NCI-H774 (cell line): ENCODE measurements at regions not wholly inside any gene's neighbourhood (a gene's known extent, or its start where the extent isn't known, plus 50 kb on each side); places are given as distances from the start of the nearest gene placed in this dataset.
"Not testable (repeated sequence)": the region's sequence is repeated elsewhere in the genome, so short reads cannot be mapped to it uniquely, and the experiment has no call there.

Experiments used
- DNase-seq: peaks from one replicate; lab custom pipeline; 2025; lab: John Stamatoyannopoulos, UW

GRCh38 chr1:234845097-234845660 lies 235.2 kb upstream of the IRF2BP2 start:
- DNase-seq: no peak

GRCh38 chr1:234844479-234845031 lies 234.6 kb upstream of the IRF2BP2 start:
- no peak for DNase-seq

- DNase-seq: no peak
These were observed 234.0 kb upstream of the IRF2BP2 start for GRCh38 chr1:234843946-234844345.

DNA sequence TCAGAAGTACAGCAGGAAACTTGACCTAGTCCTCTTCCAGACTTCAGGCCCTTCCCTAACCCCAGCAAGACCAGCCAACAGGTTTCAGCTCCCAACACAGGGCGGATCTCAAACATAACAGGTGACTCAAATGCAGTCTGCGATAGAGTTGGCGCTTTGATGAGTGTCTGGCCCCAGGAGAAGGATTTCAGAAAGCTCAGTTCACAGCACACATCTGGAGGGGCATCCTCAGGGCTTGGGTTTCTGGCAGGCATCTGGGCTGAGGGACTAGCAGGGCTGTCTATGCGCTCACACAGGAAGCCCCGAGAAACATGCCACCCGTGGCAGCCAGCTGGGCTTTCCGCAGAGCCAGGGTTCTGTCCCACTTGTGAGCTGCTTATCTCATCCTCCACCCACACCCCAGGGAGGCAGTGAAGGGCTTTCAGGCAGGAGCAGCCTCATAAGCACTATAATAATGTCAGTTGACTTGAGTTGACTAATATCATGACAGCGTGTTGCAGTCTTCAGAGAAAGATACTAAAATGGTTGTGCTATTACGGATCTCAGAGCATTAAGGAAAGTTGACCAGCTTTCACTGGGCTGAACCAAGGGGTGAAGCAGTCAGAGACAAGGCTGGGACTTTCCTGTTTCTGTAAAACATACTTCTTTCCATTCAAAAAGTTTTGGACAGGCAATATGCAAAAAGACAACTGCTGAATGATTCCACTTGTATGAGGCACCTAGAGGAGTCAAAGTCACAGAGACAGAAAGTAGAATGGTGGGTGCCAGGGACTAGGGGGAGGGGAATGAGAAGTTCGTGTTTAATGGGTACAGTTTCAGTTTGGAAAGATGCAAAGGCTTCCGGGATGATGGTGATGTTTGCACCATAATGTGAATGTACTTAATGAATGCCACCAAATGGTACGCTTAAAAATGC lies 233.0 kb upstream of the IRF2BP2 start:
- no peak for DNase-seq

DNA sequence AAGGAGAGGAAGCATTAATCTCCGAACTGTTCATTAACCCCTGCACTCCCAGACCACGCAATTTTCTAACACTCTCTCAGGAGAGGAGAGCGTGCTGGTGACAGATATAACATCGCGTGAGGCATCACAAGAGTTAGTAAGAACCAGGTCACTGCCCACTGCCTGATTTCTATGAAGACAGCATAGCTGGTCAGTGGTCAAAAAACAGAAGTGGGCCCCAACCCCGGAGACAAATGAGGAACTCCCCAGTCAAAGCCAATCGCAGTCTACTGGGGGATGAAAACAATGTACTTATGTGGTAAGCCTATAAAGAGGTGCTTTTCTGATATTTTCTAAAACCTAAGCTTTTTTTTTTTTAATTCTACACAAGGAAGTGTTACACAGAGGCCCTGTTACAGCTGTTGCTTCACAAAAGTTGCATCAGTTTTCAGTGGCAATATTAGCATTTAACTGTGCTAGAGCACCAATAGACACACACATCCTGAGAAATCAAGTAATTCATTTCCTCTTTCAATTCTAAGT lies 231.8 kb upstream of the IRF2BP2 start:
- DNase-seq: no peak

DNA sequence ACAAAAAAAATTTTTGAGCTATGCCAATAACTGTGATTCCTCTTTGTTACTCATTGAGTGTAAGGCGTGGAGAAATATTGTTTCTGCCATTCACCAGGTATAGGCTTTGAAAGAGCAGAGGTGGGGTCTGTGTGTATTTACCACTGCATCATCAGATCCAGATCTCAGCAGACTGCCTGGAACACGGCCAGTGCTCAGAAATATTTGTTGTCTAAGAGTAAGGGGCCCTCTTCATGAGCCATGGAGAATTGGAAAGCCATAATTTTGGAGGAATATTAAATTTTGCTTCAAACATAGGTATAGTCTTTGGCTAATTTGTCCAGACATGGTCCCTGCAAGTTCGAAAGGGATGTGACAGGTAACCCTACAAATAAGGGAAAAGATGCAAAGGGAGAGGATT lies 231.3 kb upstream of the IRF2BP2 start:
- DNase-seq: no peak

DNA sequence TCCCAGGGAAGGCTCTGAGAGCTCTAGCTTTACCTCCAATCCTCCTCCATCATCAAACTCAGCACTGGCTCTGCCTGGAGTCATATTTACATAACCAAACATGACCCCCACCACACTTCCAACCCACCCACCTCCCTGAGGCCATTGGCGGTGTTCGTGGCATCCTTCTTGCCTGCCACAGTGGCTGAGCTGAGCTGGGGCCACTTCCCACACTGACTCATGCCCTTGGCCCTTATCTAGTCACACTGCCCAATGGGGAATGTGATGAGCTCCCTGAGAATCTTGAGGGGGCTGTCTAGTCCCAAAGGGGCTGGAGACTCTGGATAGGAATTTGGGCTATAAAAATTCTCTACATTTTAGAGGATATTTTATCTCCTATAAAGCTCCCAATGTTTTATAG lies 230.9 kb upstream of the IRF2BP2 start:
- DNase-seq: no peak

GRCh38 chr1:234840253-234840652 lies 230.3 kb upstream of the IRF2BP2 start:
- no peak for DNase-seq

DNA sequence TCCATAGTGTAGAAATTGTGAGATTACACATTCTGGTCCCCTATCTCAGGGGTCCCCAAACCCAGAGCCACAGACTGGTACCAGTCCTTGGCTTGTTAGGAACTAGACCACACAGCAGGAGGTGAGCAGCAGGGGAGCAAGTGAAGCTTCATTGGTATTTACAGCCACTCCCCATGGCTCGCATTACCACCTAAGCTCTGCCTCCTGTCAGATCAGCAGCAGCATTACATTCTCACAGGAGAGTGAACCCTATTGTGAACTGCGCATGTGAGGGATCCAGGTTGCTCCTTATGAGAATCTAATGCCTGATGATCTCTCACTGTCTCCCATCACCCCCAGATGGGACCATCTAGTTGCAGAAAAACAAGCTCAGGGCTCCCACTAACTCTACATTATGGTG lies 229.7 kb upstream of the IRF2BP2 start:
- DNase-seq: no peak

GRCh38 chr1:234838820-234839219 lies 228.8 kb upstream of the IRF2BP2 start:
- DNase-seq: no peak

GRCh38 chr1:234838182-234838581 lies 228.2 kb upstream of the IRF2BP2 start:
- DNase-seq: no peak

DNA sequence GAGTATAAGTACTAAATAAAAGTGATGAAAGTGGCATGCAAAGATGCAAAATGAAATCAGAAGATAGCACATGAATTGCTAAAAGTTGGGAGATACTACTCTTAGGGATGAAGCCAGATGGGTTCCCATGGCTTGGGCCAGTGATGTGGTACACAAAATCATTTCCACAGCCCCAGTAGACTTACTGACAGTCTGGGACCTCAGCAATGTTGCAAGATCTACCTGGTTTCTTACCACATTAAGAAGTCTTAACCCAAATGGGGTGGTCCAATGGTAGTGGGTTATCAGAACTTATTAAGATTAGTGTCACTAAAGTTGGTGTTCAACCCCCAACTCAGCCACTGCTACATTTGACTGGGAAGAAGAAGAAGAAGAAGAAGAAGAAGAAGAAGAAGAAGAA lies 227.7 kb upstream of the IRF2BP2 start:
- no peak for DNase-seq

- DNase-seq: no peak
These were observed 226.9 kb upstream of the IRF2BP2 start for GRCh38 chr1:234836776-234837357.

- no peak for DNase-seq
These were observed 226.2 kb upstream of the IRF2BP2 start for GRCh38 chr1:234836045-234836681.

GRCh38 chr1:234835239-234835638 lies 225.3 kb upstream of the IRF2BP2 start:
- DNase-seq: no peak

DNA sequence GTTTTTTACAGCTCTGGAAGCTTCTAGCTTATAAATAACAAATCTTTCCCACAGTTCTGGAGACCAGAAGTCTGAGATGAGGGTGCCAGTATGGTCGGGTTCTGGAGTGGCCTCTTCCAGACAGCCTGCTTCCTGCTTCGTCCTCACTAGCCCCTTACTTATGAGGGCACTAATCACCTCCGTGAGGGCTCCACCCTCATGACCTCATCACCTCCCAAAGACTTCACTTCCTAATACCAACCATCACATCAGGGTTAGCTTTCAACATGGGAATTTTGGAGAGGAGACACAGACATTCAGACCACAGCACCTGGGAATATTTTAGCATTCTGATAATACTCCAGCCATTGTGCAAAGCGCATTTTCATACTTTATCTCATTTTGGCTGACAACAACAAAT lies 223.7 kb upstream of the IRF2BP2 start:
- no peak for DNase-seq

DNA sequence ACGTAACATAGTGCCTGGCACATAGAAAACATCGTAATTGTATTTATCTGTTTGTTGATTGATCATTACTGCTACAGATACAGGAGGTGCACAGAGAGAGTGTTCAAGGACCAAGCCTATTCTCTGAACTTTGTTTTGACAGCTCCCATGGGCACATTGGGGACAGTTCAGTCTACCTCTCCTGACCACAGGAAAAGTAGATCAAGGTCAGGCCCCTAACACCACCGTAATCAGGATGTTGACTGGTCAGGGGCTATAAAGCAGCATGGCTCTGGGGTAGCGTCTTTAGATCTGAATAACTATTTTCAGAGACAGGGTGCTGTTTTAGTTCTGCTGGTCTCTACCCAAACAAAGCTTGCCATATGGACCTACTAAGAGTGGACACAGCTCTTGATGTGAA lies 223.1 kb upstream of the IRF2BP2 start:
- no peak for DNase-seq

- DNase-seq: no peak
These were observed 217.7 kb upstream of the IRF2BP2 start for GRCh38 chr1:234827656-234828055.

GRCh38 chr1:234827181-234827580 lies 217.2 kb upstream of the IRF2BP2 start:
- DNase-seq: no peak

DNA sequence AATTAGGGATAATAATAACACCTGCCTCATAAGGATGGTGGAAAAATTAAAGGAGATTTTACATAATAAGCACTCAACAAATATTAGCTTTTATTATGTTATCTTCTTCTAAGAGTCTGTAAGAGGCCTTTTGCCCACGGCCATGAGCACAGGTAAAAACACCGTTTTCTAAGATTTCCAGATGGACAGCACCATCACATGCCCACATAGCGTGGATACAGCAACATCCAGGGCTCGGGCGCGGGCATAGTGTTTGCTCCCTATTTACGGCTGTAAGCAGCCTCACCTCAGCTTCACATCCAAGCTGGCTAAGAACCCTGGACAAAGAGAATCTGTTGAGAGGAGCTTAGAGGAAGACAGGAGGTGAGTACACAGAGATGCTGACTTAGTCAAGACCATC lies 216.4 kb upstream of the IRF2BP2 start:
- DNase-seq: no peak

GRCh38 chr1:234825498-234826165 lies 215.7 kb upstream of the IRF2BP2 start:
- DNase-seq: no peak

DNA sequence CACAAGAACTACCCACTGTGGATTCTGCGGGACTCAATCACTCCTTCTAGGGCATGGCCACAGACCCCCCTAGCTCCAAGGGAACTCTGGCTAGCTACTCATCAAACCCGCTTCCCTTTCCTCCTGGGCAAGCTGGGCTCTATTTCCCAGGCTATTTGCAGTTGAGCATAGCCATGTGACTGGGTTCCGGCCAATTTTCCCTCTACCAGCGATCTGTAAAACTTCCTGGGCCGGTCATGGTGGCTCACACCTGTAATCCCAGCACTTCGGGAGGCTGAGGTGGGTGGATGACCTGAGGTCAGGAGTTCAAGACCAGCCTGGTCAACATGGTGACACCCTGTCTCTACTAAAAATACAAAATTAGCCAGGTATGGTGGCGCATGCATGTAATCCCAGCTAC lies 214.9 kb upstream of the IRF2BP2 start:
- not testable (repeated sequence) for DNase-seq
